HG03378 (cell line): ENCODE measurements at regions not wholly inside any gene's neighbourhood (a gene's known extent, or its start where the extent isn't known, plus 50 kb on each side); places are given as distances from the start of the nearest gene placed in this dataset.
"Not testable (repeated sequence)": the region's sequence is repeated elsewhere in the genome, so short reads cannot be mapped to it uniquely, and the experiment has no call there.

ENCODE experiments used
- ATAC-seq: cut with Tn5 transposase; IDR thresholded peaks from one replicate; pipeline ENCODE4 v1.9.1; 2021; ENCODE audit warnings: mild to moderate bottlenecking, moderate library complexity; ENCODE audit not compliant: unreplicated experiment

DNA sequence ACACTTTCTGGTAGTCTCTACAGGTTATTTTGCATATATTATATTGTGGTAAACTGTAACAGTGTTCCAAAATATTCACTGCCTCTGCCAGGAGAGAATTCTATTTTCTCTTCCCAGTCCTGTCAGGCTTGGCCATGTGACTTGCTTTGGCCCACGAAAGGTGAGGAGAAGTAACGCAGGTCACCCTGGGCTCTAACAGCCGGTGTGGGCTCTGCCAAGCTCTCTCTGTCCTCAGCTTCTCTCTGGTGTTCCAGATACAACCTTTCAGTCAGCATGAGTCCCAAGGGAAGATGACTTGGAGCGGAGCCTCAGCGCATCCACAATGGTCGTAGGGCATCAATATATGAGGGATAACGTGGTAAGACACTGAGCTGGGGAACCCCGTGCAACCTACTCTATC, 113.0 kb upstream of the RREB1 start:
- no peak for ATAC-seq

DNA sequence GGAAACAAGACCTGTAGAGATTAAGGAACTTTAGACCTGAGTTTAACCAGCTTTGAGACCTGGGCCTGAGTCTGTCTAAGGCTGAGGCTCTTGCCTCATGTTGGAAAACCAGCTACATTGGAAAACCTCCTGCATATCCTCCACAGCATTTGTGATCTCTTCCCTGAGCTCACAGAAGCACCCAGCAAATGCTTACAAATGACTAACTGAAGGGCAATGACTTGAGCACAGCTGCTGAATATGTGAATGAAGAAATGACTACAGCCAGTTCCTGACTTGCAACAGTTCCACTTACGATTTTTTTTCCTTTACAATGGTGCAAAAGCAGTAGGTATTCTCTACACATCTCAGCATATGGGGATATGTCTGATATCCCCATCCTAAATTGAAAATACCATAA, 112.4 kb upstream of the RREB1 start:
- ATAC-seq: no peak

DNA sequence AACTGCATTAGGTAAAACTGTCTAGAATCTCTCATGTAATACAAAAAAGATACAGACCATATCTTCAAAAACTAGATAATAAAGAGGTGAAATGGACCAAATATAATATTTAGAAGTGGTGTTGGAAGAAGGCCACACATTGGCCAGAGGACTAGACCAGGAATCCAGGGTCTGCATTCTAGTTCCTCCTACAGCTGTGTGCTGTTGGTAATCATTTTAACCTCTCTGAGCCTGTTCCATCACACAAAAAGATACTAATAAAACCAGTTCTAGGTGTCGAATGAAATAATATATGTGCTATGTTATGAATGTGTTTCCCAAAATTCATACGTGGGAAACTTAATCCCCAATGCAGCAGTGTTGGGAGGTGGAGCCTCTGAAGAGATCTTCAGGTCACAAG, 111.6 kb upstream of the RREB1 start:
- ATAC-seq: no peak

DNA sequence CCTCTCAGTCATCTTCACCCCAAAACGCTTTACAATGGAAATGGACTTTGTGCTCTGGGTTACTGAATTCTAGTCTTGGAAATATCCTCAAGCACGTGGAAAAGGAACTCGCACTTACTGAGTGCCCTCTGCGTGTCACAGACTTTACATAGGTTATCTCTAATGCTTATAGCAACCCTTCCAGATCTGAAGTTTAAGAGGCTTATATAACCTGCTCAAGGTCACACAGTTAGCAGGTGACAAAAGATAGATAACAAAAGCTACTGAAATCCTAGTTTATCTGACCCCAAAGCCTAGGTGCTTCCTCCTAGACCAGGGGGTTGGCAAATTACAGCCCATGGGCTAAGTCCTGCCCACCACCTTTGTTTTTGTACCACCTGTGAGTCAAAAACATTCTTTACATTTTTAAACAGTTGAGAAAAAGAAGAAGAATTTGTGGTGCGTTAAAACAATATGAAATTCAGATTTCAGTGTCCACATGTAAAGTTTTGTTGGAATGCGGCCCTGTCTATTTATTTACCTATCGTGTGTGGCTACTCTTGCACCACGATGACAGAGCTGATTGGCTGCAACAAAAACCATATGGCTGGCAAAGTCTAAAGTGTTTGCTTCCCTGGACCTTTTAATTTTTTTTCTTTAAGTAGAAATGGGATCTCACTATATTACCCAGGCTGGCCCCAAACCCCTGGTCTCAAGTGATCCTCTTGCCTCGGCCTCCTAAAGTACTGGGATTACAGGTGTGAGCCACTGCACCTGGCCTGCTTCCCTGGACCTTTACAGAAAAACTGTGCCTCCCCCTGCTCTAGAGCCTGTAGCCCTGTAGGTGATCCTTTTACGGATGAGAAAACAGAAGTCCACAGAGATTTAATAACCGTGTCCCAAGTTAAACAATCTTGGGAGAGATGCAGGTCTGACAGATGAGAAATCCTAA, 110.2 kb upstream of the RREB1 start:
- no peak for ATAC-seq

DNA sequence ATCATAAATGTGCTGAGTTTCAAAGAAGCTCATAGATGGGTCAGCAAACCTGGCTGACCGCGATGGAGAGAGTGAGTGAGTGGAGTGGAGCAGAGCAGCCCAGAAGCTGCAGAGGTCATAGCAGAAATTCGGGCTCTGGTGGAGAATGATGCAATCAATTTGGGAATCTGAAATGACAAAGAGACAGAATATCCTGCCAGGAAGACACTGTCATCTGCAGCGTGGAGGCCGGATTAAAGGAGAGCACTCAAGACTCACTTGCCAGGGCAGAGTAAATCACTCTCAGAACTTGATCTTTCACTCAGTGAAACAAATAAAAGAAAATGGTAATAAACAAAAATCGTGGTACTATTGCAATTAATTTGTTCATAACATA, 109.6 kb upstream of the RREB1 start:
- no peak for ATAC-seq

- no peak for ATAC-seq
Measured at GRCh38 chr6:7000825-7001777, 106.7 kb upstream of the RREB1 start.

DNA sequence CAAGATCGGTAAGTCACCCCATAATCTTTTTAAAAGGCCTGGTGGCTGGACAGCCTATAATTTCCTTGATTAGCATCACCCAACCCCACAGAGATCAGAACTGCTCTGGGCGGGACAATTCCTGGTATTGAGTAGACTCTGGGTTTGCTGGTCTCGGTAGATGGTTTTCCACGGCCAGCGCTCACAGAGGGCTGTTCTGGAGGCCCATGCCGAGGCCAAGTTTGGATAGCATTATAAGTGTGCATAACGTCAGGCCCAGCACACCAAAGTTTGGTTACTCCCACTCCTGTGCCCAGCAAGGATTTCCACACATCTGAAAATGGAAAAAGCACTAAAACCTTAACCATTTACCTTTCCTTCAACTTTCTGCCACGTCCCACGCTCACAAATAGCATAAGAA, 104.7 kb upstream of the RREB1 start:
- no peak for ATAC-seq

- ATAC-seq: no peak
Measured at GRCh38 chr6:7004581-7005297, 103.0 kb upstream of the RREB1 start.

- no peak for ATAC-seq
Measured at GRCh38 chr6:7006515-7007191, 101.1 kb upstream of the RREB1 start.

- no peak for ATAC-seq
Measured at GRCh38 chr6:7008451-7008988, 99.2 kb upstream of the RREB1 start.

GRCh38 chr6:7016226-7016625, 91.5 kb upstream of the RREB1 start:
- no peak for ATAC-seq

GRCh38 chr6:7021301-7021700, 86.5 kb upstream of the RREB1 start:
- no peak for ATAC-seq

DNA sequence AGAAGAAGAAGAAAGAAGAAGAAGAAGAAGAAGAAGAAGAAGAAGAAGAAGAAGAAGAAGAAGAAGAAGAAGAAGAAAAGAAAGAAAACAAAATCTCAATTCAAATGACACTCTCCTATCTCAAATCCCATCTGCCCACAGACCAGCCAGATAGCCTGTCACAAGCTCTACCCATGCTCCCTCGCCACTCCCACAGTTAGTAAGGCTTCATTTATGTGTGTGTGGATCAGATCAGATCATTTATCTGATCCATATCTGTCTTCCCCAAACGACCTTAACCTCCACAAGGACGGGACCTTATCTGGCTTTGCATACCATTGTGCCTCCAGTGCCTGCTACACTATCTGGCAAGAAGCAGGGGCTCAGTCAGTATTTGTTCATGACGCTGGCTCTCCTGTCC, 81.9 kb upstream of the RREB1 start:
- ATAC-seq: no peak

- ATAC-seq: not testable (repeated sequence)
Measured at GRCh38 chr6:7028963-7029362, 78.8 kb upstream of the RREB1 start.

DNA sequence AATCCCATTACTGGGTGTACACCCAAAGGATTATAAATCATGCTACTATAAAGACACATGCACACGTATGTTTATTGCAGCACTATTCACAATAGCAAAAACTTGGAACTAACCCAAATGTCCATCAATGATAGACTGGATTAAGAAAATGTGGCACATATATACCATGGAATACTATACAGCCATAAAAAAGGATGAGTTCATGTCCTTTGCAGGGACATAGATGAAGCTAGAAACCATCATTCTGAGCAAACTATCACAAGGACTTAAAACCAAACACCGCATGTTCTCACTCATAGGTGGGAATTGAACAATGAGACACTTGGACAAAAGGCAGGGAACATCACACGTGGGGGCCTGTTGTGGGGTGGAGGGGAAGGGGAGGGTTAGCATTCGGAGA, 76.8 kb upstream of the RREB1 start:
- ATAC-seq: not testable (repeated sequence)

- ATAC-seq: no peak
Measured at GRCh38 chr6:7033202-7033601, 74.6 kb upstream of the RREB1 start.

GRCh38 chr6:7034055-7034454, 73.7 kb upstream of the RREB1 start:
- ATAC-seq: no peak

- no peak for ATAC-seq
Measured at GRCh38 chr6:7035837-7036249, 71.9 kb upstream of the RREB1 start.

DNA sequence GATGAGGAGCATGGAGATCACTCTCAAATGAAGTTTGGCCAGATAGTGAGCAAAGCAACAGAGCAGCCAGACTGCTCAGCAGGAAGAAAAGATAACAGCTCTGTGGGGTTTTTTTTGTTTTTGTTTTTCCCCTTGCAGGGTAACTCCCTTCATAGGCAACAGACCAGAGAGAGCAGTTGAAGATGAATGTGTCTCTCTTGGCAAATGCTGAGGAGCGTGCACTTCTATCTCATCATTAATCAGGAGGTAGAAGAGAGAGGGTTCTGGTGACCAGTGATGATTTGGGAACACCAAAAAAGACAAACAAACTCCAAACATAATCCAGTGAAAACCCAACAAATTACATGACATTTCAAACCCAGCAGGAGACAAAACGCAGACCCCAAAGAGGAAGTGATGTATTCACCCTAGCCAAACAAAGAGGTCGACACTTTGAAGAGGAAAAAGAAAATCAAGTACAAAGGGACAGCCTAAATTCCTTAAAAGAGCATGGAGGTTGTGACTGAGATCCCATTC, 66.2 kb upstream of the RREB1 start:
- ATAC-seq: no peak

GRCh38 chr6:7042056-7042653, 65.6 kb upstream of the RREB1 start:
- ATAC-seq: no peak
